ENCODE measurements at regions not wholly inside any gene's neighbourhood (a gene's known extent, or its start where the extent isn't known, plus 50 kb on each side); places are given as distances from the start of the nearest gene placed in this dataset.

- Mint-ChIP-seq H3K27ac (no peak overlapping the region), H3K4me1 (no peaks in the 10 kb centered on the region), H3K4me3 (no peak overlapping the region), H3K36me3 (ENCODE audit: low read depth) (no peaks in the 10 kb centered on the region), H3K9me3 (peaks cover 8% of the 10 kb centered on the region; the same call in 1 of the 3 replicates), H3K27me3 (ENCODE audit: insufficient read depth, low read depth, poor library complexity) (peaks cover 17% of the 10 kb centered on the region)
- no peaks in the 10 kb centered on the region for H3F3A ChIP-seq (replicated peaks; ENCODE audit: low read depth)
- no peaks in the 10 kb centered on the region for H3K4me1 ChIP-seq (ENCODE audit: insufficient read depth)
- H4K20me1 ChIP-seq (replicated peaks; ENCODE audit: insufficient read depth): no peaks in the 10 kb centered on the region
- no peaks in the 10 kb centered on the region for H3K36me3 ChIP-seq (ENCODE audit: insufficient read depth)
- H3K79me2 ChIP-seq (replicated peaks; ENCODE audit: insufficient read depth): no peaks in the 10 kb centered on the region
- 0 out of 2 replicates have a peak overlapping the region, but pooled peaks have one; percentile 5 for H2AFZ ChIP-seq
- no peak overlapping the region for H3K4me2 ChIP-seq
- no peak for TF ChIP-seq NANOG (IDR thresholded peaks at IDR 0.05; ENCODE audit: borderline replicate concordance)
- no peak for DNase-seq (ENCODE audit: low spot score)
- ATAC-seq: no peak
- H3K4me3 ChIP-seq: no peak overlapping the region
- no peaks in the 10 kb centered on the region for H3K9me2 ChIP-seq (ENCODE audit: insufficient read depth)
- peaks cover 14% of the 10 kb centered on the region for H3K27me3 ChIP-seq (ENCODE audit: insufficient read depth)
- H3K27ac ChIP-seq (ENCODE audit: low read depth): no peak overlapping the region
Observed at GRCh38 chr13:25024175-25024574, 71.8 kb upstream of the PABPC3 start.

- peaks cover 2% of the 10 kb centered on the region; the same call in 2 of the 3 replicates for H3K4me1 Mint-ChIP-seq
- no peaks in the 10 kb centered on the region for H3K79me2 ChIP-seq (replicated peaks; ENCODE audit: insufficient read depth)
- no peaks in the 10 kb centered on the region for H3K36me3 ChIP-seq (ENCODE audit: insufficient read depth)
- 0 out of 2 replicates have a peak, but pooled peaks cover 3% of the 10 kb centered on the region for H3K4me1 ChIP-seq (ENCODE audit: insufficient read depth)
- H4K20me1 ChIP-seq (replicated peaks; ENCODE audit: insufficient read depth): no peaks in the 10 kb centered on the region
- H3F3A ChIP-seq (replicated peaks; ENCODE audit: low read depth): no peaks in the 10 kb centered on the region
- H3K27ac Mint-ChIP-seq: no peak overlapping the region
- no peaks in the 10 kb centered on the region for H3K36me3 Mint-ChIP-seq (ENCODE audit: low read depth)
- DNase-seq (ENCODE audit: low spot score) (no peak), ATAC-seq (peak; percentile 53)
- H3K27me3 Mint-ChIP-seq (ENCODE audit: insufficient read depth, low read depth, poor library complexity): peaks cover 2% of the 10 kb centered on the region
- H3K27ac ChIP-seq (ENCODE audit: low read depth): no peak overlapping the region
- no peak overlapping the region for H3K4me3 ChIP-seq
- no peaks in the 10 kb centered on the region for H3K27me3 ChIP-seq (ENCODE audit: insufficient read depth)
- peak overlapping the region; percentile 80 for H2AFZ ChIP-seq
- H3K9me3 Mint-ChIP-seq: no peaks in the 10 kb centered on the region; the same call in 2 of the 3 replicates
- no peaks in the 10 kb centered on the region for H3K9me2 ChIP-seq (ENCODE audit: insufficient read depth)
- no peak overlapping the region for H3K4me2 ChIP-seq
- no peak overlapping the region for H3K4me3 Mint-ChIP-seq
- TF ChIP-seq ZNF462 (CRISPR knock-in tag; IDR thresholded peaks at IDR 0.05): no peak
- no peak for TF ChIP-seq ZNF331 (CRISPR knock-in tag; IDR thresholded peaks at IDR 0.05; ENCODE audit: low read depth)
- no peak for TF ChIP-seq JUNB (IDR thresholded peaks at IDR 0.05; ENCODE audit: unreplicated experiment)
- TF ChIP-seq ZNF114 (CRISPR knock-in tag; IDR thresholded peaks at IDR 0.05): no peak
- TF ChIP-seq CREB1 (CRISPR knock-in tag; IDR thresholded peaks at IDR 0.05; ENCODE audit: low read depth): no peak
- no peak for TF ChIP-seq REST (IDR thresholded peaks at IDR 0.05; ENCODE audit: unreplicated experiment)
- no peak for TF ChIP-seq NANOG (IDR thresholded peaks at IDR 0.05; ENCODE audit: borderline replicate concordance)
- TF ChIP-seq POLR2AphosphoS5 (IDR thresholded peaks at IDR 0.05; ENCODE audit: low read depth): no peak
- no peak for TF ChIP-seq ETS1 (IDR thresholded peaks at IDR 0.05)
- TF ChIP-seq EZH2phosphoT487 (IDR thresholded peaks at IDR 0.05; ENCODE audit: unreplicated experiment): no peak
Observed at GRCh38 chr13:25032160-25032559, 63.8 kb upstream of the PABPC3 start.

Data from GM23338 (cell line).